GM12864 (cell line): ENCODE measurements at regions not wholly inside any gene's neighbourhood (a gene's known extent, or its start where the extent isn't known, plus 50 kb on each side); places are given as distances from the start of the nearest gene placed in this dataset.

Experiments
- DNase-seq: peaks from one replicate; pipeline ENCODE4 v3.0.0-alpha.2; 2011; ENCODE audit warnings: low read depth
- H3K4me3 ChIP-seq: 2 replicates; pipeline ENCODE4 v1.5.1; 2011; ENCODE audit warnings: mild to moderate bottlenecking, low read depth, low read length, control low read depth
- CTCF ChIP-seq: IDR thresholded peaks from 2 replicates; pipeline ENCODE4 v1.5.1; 2011; ENCODE audit warnings: low read depth, mild to moderate bottlenecking, moderate library complexity, low read length, control low read depth, inconsistent platforms; ENCODE audit errors: missing control alignments

GRCh38 chr9:87233899-87234455, 263.7 kb upstream of the DAPK1 start:
- no peak for TF ChIP-seq CTCF

GRCh38 chr9:87234854-87235253, 262.8 kb upstream of the DAPK1 start:
- no peak for TF ChIP-seq CTCF
- DNase-seq, result no peak
- H3K4me3 ChIP-seq, result no peak overlapping the region

More at GRCh38 chr9:87233899-87234455, 263.7 kb upstream of the DAPK1 start:
- H3K4me3 ChIP-seq, result no peak overlapping the region
- DNase-seq, result no peak

GRCh38 chr9:87236546-87236945, 261.1 kb upstream of the DAPK1 start:
- no peak for TF ChIP-seq CTCF
- no peak overlapping the region for H3K4me3 ChIP-seq
- no peak for DNase-seq

GRCh38 chr9:87237336-87237735, 260.3 kb upstream of the DAPK1 start:
- DNase-seq, result no peak
- no peak overlapping the region for H3K4me3 ChIP-seq
- no peak for TF ChIP-seq CTCF

- DNase-seq, result no peak
- no peak overlapping the region for H3K4me3 ChIP-seq
- TF ChIP-seq CTCF, result no peak
Observed at GRCh38 chr9:87238545-87238944, 259.1 kb upstream of the DAPK1 start.

- no peak overlapping the region for H3K4me3 ChIP-seq
- DNase-seq, result no peak
- no peak for TF ChIP-seq CTCF
Observed at GRCh38 chr9:87239312-87239711, 258.4 kb upstream of the DAPK1 start.

GRCh38 chr9:87243602-87244001, 254.1 kb upstream of the DAPK1 start:
- DNase-seq, result no peak
- no peak overlapping the region for H3K4me3 ChIP-seq
- no peak for TF ChIP-seq CTCF
